Heart left ventricle (tissue), 16 donors: ENCODE measurements at regions not wholly inside any gene's neighbourhood (a gene's known extent, or its start where the extent isn't known, plus 50 kb on each side); places are given as distances from the start of the nearest gene placed in this dataset.

Experiments used
- ATAC-seq, 4 donors: fragments of 200-7000 bp; cut with Tn5 transposase; one replicate each; pipeline ENCODE4 v1.9.1; 2020 to 2022; ENCODE audit warnings: moderate library complexity in 4 of 4, mild to moderate bottlenecking in 3 of 4, moderate number of reproducible peaks in 1 of 4
- DNase-seq, 5 donors: peaks; one replicate each; pipeline ENCODE4 v3.0.0-alpha.2; 2020
- H3K27ac ChIP-seq, 12 donors: fragments of 200-600 bp; sonication (generic) in 4 of 12; one replicate each; pipeline versions ENCODE4 v1.5.0 to v1.8.0; 2016 to 2022; ENCODE audit warnings: mild to moderate bottlenecking in 2 of 12
- H3K27me3 ChIP-seq, 9 donors: fragments of 200-600 bp; sonication (generic) in 2 of 9; one replicate each; pipeline versions ENCODE4 v1.5.1 to v1.8.0; 2016 to 2022; ENCODE audit warnings: mild to moderate bottlenecking in 3 of 9
- H3K36me3 ChIP-seq, 9 donors: fragments of 200-600 bp; sonication (generic) in 2 of 9; one replicate each; pipeline versions ENCODE4 v1.5.0 to v1.8.0; 2018 to 2022; ENCODE audit warnings: mild to moderate bottlenecking in 2 of 9
- H3K4me1 ChIP-seq, 12 donors: fragments of 200-600 bp; sonication (generic) in 4 of 12; one replicate each; pipeline versions ENCODE4 v1.5.0 to v1.8.0; 2016 to 2022; ENCODE audit warnings: mild to moderate bottlenecking in 3 of 12
- H3K4me3 ChIP-seq, 12 donors: fragments of 200-600 bp; sonication (generic) in 4 of 12; one replicate each; pipeline versions ENCODE4 v1.5.0 to v1.8.0; 2017 to 2022; ENCODE audit warnings: mild to moderate bottlenecking in 9 of 12, moderate library complexity in 4 of 12
- H3K9me3 ChIP-seq, 12 donors: fragments of 200-600 bp; sonication (generic) in 4 of 12; one replicate each; pipeline versions ENCODE4 v1.5.0 to v1.8.0; 2016 to 2022; ENCODE audit warnings: mild to moderate bottlenecking in 1 of 12
- CTCF ChIP-seq, 12 donors: fragments of 200-600 bp; sonication (generic) in 4 of 12; IDR thresholded peaks; one replicate each; pipeline versions ENCODE4 v1.5.0 to v1.8.0; 2018 to 2022; ENCODE audit warnings: antibody characterized with exemption in 12 of 12, mild to moderate bottlenecking in 5 of 12
- POLR2A ChIP-seq, 2 donors: fragments of 450-650 bp; IDR thresholded peaks; one replicate each; pipeline ENCODE4 v1.6.1; 2017; ENCODE audit warnings: antibody characterized with exemption in 2 of 2, mild to moderate bottlenecking in 2 of 2, moderate library complexity in 2 of 2
- WGBS, 4 donors: extraction: QIAGEN DNeasy Blood & Tissue Kit in 2 of 4; methylation state at CpG; one replicate each; pipeline versions ENCODE4 v1.1.5 to v1.1.7; 2013 to 2018; 5-methylcytosine and 5-hydroxymethylcytosine counted together
- intact Hi-C, 10 donors: fragments of 100-400 bp; cut with DNase I; formaldehyde crosslinking; loops; one replicate each; pipeline versions ENCODE4 v1.11.1 to v1.14.2; 2022
- donor health status: ischemic (EF 13 %, LVEDD 7.1; RV severe dilation, severe dysfunction).
- donor health status: healthy with polysubstance abuse.
- donor health status: DM: no; HTN: yes; CAD: no.
- donor health status: DM: no; HTN: no; CAD: no.
- donor health status: ischemic (EF 25% LVEDD 6.9; RV normal size, moderate dysfunction).
- donor health status: ischemic (EF 25% LVEDD 5.7; RV mildly dilated, moderate dysfunction).
- donor health status: healthy.
- donor health status: DM: yes; HTN: yes; CAD: no.
- donor health status: ischemic (EF 35%, LVEDD 5.7; RV mildly dilated, moderate dysfunction).
- donor health status: nonischemic (EF 11% LVEDD 7.7; RV severe dilation, severe dysfunction).
- donor health status: DM: yes; HTN: yes; CAD: no.
- donor health status: PGD.
- donor health status: ischemic (EF 29% LVEDD 5.4; RV normal size, mild dysfunction).
- donor health status: nonischemic (EF 23%, LVEDD 6.1; RV moderate dilation, normal function).

DNA sequence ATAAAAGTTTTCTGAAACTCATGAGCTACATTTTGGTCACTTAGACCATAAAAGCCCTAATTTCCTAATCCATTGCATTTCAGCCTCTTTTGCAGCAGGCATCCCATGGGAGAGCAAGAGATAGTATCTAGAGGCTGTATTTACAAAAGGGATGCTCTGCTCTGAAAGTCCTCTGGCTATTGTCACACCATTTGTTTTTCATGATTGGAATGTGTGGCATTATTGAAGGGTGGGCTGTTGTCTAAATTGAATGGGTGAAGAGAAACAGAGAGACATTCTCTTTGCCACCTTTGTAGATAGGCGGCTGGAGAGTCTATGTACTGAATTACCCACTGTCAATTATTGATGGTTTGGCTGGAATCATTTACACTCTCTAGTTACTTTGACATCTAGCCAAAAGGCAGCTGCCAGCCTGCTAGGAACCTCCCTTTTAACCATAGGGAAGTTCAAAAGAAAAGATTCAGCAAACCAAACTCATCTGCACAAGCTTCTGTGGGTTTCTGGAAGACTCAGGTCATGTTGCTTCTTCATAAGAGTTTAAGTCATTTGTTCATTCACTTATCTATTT lies 89.8 kb upstream of the RARB start:
- no peaks in the 10 kb centered on the region for H3K27me3 ChIP-seq
- DNase-seq (no peak), ATAC-seq (no peak)
- H3K27ac ChIP-seq: no peak overlapping the region
- intact Hi-C loops: no loop called here
- H3K36me3 ChIP-seq: no peaks in the 10 kb centered on the region
- H3K4me3 ChIP-seq: no peak overlapping the region
- H3K9me3 ChIP-seq: no peaks in the 10 kb centered on the region
- WGBS, 4 donors: 71 to 89% (median 80%) methylated on average over 1 of the region's 1 CpG
- no peaks in the 10 kb centered on the region for H3K4me1 ChIP-seq
- TF ChIP-seq CTCF (IDR thresholded peaks at IDR 0.05) (no peak), POLR2A (IDR thresholded peaks at IDR 0.05) (no peak)

GRCh38 chr3:25339225-25339624 lies 88.8 kb upstream of the RARB start:
- no peaks in the 10 kb centered on the region for H3K36me3 ChIP-seq
- H3K4me1 ChIP-seq: no peaks in the 10 kb centered on the region
- intact Hi-C loops: no loop called here
- ATAC-seq (no peak), DNase-seq (no peak)
- no peaks in the 10 kb centered on the region for H3K9me3 ChIP-seq
- no peak overlapping the region for H3K4me3 ChIP-seq
- TF ChIP-seq POLR2A (IDR thresholded peaks at IDR 0.05) (no peak), CTCF (IDR thresholded peaks at IDR 0.05) (no peak)
- H3K27ac ChIP-seq: no peak overlapping the region
- WGBS, 4 donors: 81 to 97% (median 90%) methylated on average over 9 of the region's 9 CpGs
- no peaks in the 10 kb centered on the region for H3K27me3 ChIP-seq

- intact Hi-C loops: no loop called here
- DNase-seq (no peak), ATAC-seq (no peak)
- Histone ChIP-seq H3K27ac (no peak overlapping the region), H3K4me1 (peaks cover 0 to 3% (median 0%) of the 10 kb centered on the region in 12 donors), H3K9me3 (no peaks in the 10 kb centered on the region), H3K36me3 (no peaks in the 10 kb centered on the region), H3K27me3 (no peaks in the 10 kb centered on the region), H3K4me3 (no peak overlapping the region)
- 77 to 83% (median 78%) methylated on average over 1 of the region's 1 CpG for WGBS, 4 donors
- TF ChIP-seq POLR2A (IDR thresholded peaks at IDR 0.05) (no peak), CTCF (IDR thresholded peaks at IDR 0.05) (no peak)
These were observed 83.4 kb upstream of the RARB start for GRCh38 chr3:25344670-25345069.

DNA sequence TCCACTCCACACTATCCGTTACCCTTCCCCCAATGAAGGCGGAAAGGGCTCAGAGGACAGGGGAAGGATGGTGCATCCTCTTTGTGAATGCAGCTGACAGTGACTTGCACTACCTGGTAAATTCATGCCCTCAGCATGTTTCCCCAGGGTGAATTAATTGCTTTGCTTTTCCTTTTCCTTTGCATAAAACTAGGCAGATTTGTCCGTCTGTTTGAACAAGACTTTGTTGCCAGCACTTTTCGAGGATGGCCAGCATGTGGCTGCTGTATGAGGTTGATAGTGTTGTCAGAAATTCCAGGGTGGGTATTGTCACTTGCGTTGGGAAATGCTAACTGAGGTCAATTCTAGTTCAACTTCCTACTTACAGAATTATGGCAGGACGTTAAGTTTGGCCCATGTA lies 79.0 kb upstream of the RARB start:
- Histone ChIP-seq H3K36me3 (no peaks in the 10 kb centered on the region), H3K27me3 (no peaks in the 10 kb centered on the region), H3K4me1 (peaks cover 0 to 3% (median 0%) of the 10 kb centered on the region in 12 donors), H3K27ac (no peak overlapping the region), H3K9me3 (no peaks in the 10 kb centered on the region), H3K4me3 (no peak overlapping the region)
- DNase-seq (no peak), ATAC-seq (no peak)
- intact Hi-C loops: no loop called here
- WGBS, 4 donors: 61 to 67% (median 65%) methylated on average over 6 of the region's 6 CpGs
- TF ChIP-seq POLR2A (IDR thresholded peaks at IDR 0.05): no peak
- no peak for TF ChIP-seq CTCF (IDR thresholded peaks at IDR 0.05)
